Ishikawa (cell line): ENCODE measurements at regions not wholly inside any gene's neighbourhood (a gene's known extent, or its start where the extent isn't known, plus 50 kb on each side); places are given as distances from the start of the nearest gene placed in this dataset.

Experiments used
- CEBPB ChIP-seq: IDR thresholded peaks from 2 replicates; pipeline ENCODE4 v1.6.1; 2012
- CREB1 ChIP-seq: IDR thresholded peaks from 2 replicates; pipeline ENCODE4 v1.6.1; 2012; ENCODE audit warnings: low read depth
- EGR1 ChIP-seq: IDR thresholded peaks from 2 replicates; pipeline ENCODE4 v1.6.1; 2012
- EP300 ChIP-seq: IDR thresholded peaks from 2 replicates; pipeline ENCODE4 v1.6.1; 2012; ENCODE audit warnings: borderline replicate concordance
- FOXM1 ChIP-seq: IDR thresholded peaks from 2 replicates; pipeline ENCODE4 v1.6.1; 2012; ENCODE audit warnings: low read depth, borderline replicate concordance
- MAX ChIP-seq: IDR thresholded peaks from 2 replicates; pipeline ENCODE4 v1.6.1; 2012
- NFIC ChIP-seq: IDR thresholded peaks from 2 replicates; pipeline ENCODE4 v1.6.1; 2012
- RAD21 ChIP-seq: IDR thresholded peaks from 2 replicates; pipeline ENCODE4 v1.6.1; 2012; ENCODE audit warnings: low read depth
- REST ChIP-seq: IDR thresholded peaks from 2 replicates; pipeline ENCODE4 v1.6.1; 2012; ENCODE audit warnings: low read depth, mild to moderate bottlenecking
- TAF1 ChIP-seq: IDR thresholded peaks from 2 replicates; pipeline ENCODE4 v1.6.1; 2012; ENCODE audit warnings: low read depth, mild to moderate bottlenecking
- TCF12 ChIP-seq: IDR thresholded peaks from 2 replicates; pipeline ENCODE4 v1.6.1; 2012; ENCODE audit warnings: low read depth
- TEAD4 ChIP-seq: IDR thresholded peaks from 2 replicates; pipeline ENCODE4 v1.6.1; 2012
- USF1 ChIP-seq: IDR thresholded peaks from 2 replicates; pipeline ENCODE4 v1.6.1; 2012
- YY1 ChIP-seq: IDR thresholded peaks from 2 replicates; pipeline ENCODE4 v1.6.1; 2012; ENCODE audit warnings: low read depth
- ZBTB7A ChIP-seq: IDR thresholded peaks from 2 replicates; pipeline ENCODE4 v1.6.1; 2012; ENCODE audit warnings: low read depth

- no peak for TF ChIP-seq CREB1
- no peak for TF ChIP-seq TEAD4
- TF ChIP-seq TAF1: no peak
- no peak for TF ChIP-seq ZBTB7A
- no peak for TF ChIP-seq CEBPB
- no peak for TF ChIP-seq YY1
- no peak for TF ChIP-seq EGR1
- TF ChIP-seq TCF12: no peak
- no peak for TF ChIP-seq MAX
- TF ChIP-seq USF1: no peak
- TF ChIP-seq RAD21: no peak
- no peak for TF ChIP-seq FOXM1
- TF ChIP-seq REST: no peak
- TF ChIP-seq NFIC: no peak
Observed at GRCh38 chr2:187105218-187105617, 256.2 kb upstream of the ZSWIM2 start.

- TF ChIP-seq REST (no peak), USF1 (no peak), EGR1 (no peak)
Observed at GRCh38 chr2:187102381-187102780, 253.4 kb upstream of the ZSWIM2 start.

- TF ChIP-seq TAF1 (no peak), USF1 (no peak), TCF12 (no peak), YY1 (no peak), EGR1 (no peak), EP300 (no peak), REST (no peak), FOXM1 (no peak), CEBPB (no peak), ZBTB7A (no peak), NFIC (no peak), TEAD4 (no peak), RAD21 (no peak), CREB1 (no peak), MAX (no peak)
Observed at GRCh38 chr2:187098154-187098553, 249.2 kb upstream of the ZSWIM2 start.

- TF ChIP-seq TAF1 (no peak), RAD21 (no peak), YY1 (no peak), EGR1 (no peak), FOXM1 (no peak), NFIC (no peak), EP300 (no peak), TCF12 (no peak), CREB1 (no peak), ZBTB7A (no peak), REST (no peak), MAX (no peak)
Observed at GRCh38 chr2:187093771-187094412, 244.9 kb upstream of the ZSWIM2 start.
